GM18873 (cell line): ENCODE measurements at regions not wholly inside any gene's neighbourhood (a gene's known extent, or its start where the extent isn't known, plus 50 kb on each side); places are given as distances from the start of the nearest gene placed in this dataset.
"Not testable (repeated sequence)": the region's sequence is repeated elsewhere in the genome, so short reads cannot be mapped to it uniquely, and the experiment has no call there.

Experiments
- ATAC-seq: cut with Tn5 transposase; IDR thresholded peaks from one replicate; pipeline ENCODE4 v1.9.1; 2021; ENCODE audit warnings: mild to moderate bottlenecking, moderate library complexity, moderate number of reproducible peaks; ENCODE audit not compliant: unreplicated experiment, low FRiP score

DNA sequence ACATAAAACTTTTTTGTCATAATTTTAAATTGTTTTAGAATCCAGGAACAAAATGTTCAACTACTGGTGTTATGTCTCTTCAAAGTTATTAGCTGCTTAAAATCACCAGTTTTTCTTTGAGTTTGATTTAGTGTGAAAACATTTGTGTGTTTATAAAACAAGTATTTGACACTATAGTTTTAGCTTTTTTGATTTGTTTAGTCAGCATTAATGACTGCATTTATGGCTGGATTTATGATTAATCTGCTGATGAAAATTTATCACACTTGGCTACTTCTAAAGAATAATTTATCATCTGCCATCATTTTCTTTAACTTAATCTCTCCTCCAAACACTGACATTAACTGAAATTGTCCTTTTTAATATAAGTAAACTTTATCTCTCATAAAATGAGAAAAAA is 1465.9 kb upstream of the SLC10A2 start:
- ATAC-seq, result no peak

DNA sequence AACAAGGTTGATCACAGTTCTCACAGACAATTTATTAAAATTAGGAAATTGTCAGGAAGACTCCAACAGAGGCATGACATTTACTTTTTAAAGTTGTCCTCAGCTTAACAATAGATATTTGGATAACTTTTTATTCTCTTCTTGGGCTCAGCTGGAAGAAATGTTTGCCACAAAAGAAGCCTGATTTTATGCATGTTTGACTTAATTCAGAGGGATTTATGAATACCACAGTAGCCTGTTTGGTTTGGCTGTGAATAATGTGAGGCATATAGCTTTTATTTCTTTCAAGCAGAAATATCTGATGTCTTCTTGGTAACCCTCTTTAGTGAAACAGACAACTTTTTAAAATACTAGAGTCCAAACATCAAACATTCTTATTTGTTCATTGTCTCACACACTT is 1464.5 kb upstream of the SLC10A2 start:
- ATAC-seq, result no peak

DNA sequence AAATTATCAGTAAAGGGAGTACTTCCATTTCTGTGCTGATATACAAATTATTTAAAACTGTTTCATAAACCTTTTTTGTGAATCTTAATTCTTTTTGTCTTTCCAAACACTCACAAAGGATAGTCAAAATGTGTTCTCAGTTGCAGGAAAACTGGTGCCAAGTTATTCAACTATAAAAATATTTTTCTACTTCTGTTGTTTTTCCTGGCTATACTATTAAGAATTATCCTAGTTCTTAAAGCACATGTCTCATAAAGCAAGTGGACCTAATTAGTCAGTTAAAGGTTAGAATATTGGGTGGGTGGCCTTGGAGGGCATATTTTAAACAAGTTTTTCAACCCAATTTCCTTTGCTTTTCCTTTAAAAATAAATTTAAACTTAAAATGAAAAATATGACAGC is 1460.3 kb upstream of the SLC10A2 start:
- ATAC-seq, result no peak

DNA sequence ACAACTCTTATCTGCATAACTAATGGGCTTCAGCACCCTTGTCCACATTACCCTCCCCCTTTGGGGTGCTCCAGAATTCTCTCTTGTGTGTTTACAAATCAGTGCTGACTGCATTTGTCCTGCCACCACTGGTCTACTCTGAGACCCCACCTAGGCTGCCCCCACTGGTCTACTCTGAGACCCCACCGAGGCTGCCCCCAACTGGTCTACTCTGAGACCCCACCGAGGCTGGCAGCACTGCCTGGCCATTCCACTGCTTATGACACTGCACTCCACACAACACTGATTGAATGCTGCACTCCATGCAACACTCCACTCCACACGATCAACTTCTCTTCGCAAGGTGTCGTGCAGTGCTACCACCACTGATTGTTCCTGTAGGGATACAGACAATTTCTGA is 1459.2 kb upstream of the SLC10A2 start:
- ATAC-seq, result no peak

DNA sequence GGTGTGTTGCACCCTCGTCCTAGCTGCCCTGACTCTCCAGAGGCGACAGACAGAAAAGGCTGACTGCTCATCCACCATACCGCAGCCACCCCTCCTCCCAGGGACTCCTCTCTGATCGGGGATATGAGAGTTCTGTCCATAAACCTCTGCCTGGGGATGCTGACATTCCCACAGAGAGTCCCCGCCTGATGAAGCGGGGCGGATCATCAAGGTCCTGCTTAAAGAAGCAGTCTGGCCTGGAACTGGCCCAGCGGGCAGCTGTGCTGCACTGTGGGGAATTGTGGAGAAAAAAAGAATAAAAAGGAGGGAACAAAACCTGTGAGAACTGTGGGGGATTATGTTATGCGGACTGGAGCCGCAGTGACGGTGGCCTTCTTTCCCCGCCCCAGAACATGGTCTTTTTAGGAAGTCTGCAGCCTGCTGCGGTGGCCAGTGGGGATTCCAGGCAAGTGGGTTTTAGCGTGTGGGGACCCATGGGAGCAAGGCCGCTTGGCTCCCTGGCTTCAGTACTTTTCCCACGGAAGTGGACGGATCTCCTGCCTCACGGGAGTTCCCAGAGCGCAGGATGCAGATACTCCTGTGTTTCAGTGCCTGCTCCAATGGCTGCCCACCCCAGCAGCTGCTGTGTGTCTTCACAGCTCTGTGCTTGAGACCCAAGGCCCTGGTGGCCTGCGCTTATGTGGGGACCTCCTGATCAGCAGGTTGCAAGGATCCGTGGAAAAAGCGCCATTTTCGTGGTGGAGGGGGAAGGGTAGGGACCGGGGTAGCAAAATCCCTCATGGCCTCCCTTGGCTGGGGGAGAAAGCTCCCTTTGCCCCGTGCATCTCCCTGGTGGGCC is 1456.2 kb upstream of the SLC10A2 start:
- no peak for ATAC-seq

DNA sequence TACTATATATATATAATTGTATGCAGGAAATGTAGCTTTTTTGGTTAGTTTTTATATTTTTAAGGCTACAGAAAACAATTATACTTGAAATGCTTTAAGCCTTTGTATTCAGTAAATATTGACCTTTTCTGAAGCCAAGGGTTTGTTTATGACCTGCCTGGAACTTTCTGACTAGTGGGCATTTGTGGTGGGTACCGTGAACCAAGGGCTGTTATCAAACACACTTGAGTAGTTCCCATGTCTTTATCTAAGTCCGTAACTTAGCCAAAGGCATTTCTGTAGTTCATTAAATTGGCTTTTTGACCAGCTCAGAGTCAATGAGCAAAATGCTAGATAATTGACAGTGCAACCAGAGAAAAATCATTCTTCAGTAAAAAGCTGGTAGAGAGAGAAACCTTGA is 1444.2 kb upstream of the SLC10A2 start:
- no peak for ATAC-seq

DNA sequence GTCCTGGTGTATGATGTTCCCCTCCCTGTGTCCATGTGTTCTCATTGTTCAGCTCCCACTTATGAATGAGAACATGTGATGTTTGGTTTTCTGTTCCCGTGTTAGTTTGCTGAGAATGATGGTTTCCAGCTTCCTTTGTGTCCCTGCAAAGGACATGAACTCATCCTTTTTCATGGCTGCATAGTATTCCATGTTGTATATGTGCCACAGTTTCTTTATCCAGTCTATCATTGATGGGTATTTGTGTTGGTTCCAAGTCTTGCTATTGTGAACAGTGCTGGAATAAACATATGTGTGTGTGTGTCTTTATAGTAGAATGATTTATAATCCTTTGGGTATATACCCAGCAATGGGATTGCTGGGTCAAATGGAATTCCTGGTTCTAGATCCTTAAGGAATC is 1427.3 kb upstream of the SLC10A2 start:
- ATAC-seq, result not testable (repeated sequence)

DNA sequence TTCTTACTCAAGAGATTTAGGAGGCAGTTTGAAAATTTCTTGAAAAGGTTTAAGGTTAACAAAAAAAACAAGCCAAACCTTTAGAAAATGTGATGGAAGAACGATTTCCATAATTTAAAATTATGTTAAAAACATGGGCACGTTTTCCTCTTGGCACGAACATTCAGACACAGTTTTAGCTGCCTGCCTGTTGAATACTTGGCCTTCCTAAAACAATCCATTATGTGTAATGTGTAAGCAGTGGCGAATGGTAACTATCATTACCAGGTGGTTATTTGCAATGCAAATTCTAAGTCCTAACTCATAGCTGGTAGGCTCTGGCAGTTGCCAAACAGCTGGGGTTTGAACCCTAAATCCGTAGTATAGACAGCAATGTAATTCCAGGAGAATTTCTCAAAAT is 1425.7 kb upstream of the SLC10A2 start:
- no peak for ATAC-seq

DNA sequence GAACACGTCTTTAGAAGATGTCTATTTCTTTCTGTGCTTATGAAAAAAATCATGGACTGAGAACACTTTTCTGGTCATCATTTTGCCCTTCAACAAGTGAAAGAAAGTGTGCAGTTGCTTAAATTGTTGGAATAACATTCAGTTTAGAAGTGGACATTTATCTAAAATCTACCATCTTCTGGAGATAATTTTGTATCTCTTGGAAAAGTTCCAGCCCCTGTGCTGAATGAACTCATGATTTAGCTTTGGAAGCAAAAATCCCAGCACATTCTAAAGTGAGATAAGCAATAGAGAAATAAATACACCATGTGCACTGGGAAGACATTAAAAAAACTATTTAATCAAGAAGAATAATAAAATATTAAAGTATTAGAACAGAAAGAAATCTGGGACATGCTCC is 1420.8 kb upstream of the SLC10A2 start:
- no peak for ATAC-seq

DNA sequence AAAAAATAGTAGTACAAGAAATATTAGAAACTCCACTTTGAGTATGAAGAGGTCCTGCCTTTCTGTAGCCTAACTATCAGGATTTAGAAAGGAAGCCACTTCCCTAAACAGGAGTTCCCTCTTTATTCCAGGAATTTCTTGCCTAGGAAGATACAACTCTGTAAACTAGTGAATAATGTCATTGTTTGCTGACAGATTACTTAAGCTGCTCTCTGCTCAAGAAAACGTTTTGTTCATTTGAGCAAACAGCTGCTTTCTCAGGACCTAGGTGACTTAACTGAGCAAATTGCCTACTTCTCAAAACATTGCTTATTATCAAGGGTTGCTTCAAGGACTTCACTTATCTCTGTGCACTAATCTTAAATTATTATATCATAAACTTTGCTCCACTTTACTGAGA is 1419.4 kb upstream of the SLC10A2 start:
- no peak for ATAC-seq

DNA sequence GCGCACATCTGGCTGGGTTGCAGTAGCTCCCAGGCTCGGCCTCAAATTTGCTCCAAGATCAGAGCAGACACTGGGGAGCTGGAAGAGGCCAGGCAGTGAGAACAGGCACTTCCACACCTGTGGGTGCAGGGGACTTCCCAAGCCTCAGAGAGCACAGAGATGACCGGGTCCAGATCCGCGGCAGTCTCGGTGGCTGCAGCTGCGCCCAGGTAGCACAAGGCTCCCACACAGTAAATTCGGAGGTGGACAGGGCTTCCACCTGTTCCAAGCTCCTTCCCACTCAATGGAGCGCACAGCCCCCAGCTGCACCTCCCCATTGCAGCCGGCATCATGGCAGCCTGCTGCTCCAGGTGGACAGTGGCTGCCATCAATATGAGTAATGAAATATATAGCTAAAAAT is 1417.4 kb upstream of the SLC10A2 start:
- ATAC-seq, result no peak

DNA sequence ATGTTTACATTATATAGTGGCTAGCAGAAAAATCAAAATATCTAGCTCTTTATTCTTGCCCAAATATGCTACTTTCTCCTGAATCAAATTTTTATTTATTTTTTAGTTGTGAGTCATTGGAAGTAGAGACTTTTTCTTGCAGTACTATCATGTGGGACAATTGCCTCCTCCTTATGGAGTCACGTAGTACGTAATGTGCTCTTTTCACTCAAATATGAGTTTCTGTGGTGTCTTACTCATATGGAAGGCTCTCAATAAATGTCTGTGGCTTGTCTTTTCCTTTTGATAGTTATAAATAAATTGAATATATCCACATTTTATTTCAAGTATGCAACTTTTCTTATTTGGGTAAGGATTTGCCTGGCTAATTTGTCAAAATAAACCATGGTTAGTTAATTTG is 1411.0 kb upstream of the SLC10A2 start:
- ATAC-seq, result no peak

DNA sequence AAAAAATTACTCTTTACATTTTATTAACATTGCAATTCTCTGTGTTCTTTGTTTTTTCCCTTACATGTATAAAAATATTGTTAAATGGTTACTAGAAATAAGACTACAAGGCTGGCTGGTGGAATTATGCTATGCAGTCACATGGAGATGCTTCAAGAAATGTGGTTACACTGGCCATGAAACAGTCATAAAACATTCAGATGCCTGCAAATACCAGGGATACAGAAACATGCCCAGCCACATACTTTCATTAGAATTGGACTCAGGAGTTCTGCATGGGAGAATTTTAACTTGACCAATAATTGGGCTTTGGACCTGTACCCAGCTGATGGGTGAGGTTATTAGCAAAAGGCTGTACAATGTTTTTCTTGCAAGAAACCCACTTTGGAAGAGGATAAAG is 1407.7 kb upstream of the SLC10A2 start:
- no peak for ATAC-seq

DNA sequence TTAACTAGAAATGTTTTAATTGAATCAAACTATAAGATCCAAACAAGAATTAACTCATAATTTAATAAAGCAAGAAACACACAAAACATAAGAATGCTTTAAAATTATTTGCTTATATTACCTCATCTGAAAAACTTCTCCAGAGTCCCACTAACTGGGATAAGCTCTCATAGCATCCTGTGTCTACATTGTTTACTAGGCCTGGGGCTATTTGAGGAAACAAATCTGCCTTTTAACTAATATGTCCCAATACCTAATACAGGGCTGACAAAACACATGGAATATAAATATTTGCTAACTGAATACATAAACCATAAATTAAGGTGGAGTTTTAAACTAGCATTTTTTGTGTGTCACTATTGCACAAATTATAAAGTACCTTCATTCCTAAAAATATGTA is 1399.8 kb upstream of the SLC10A2 start:
- ATAC-seq, result no peak

DNA sequence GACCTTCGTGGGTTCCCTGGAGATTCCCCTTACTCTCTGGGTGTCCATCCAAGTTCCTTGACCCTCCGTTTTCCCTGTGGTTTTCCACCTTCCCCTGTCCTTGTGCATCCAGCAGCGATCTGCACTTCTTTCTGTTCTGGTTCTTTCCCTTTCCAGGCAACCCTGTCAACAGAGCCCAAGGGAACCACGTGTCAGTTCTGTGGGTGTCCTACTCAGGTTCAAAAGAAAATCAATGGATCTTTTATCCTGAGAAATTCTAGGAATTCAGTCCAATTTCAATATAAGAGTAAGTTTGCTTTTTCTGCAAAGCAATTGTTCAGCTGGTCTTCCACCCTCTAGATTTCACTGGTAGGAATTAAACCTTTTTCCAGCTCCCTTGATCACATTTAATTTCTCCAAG is 1394.8 kb upstream of the SLC10A2 start:
- no peak for ATAC-seq

DNA sequence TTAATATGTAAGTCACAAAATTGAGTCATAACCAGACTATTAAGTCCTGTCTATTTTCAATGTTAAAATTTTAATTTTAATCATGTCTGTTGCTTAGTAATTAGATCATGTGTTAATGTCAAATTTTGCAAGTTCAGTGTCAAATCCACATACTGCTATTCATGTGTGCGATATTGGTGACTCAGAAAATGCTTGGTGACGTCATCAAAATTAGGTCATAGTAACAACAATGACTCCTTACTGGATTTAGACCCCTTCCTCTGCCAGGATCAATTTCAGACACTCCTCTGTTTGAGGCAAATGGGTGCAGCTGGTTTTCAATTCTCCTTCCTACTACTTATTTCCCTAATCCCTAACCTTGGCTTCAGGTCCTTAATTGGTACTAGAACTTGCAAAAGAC is 1394.3 kb upstream of the SLC10A2 start:
- ATAC-seq, result no peak

DNA sequence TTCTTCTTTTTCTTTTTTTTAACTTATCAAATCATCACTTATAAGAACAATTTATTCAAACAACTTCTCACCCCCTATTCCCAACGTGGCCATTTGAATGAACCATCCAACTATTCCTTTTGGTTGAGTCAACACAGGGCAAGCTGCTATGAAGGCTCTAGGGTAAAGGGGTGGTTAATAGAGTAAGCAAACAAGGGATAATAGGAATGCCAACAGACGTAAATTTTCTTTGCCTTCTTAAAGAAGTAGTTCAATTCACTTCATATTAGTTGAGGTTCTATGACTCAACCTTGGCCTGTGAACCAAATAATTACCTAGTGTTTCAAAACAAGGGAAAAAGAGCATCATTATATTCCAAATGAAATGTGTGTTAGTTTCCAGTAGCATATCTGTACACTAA is 1383.8 kb upstream of the SLC10A2 start:
- no peak for ATAC-seq

DNA sequence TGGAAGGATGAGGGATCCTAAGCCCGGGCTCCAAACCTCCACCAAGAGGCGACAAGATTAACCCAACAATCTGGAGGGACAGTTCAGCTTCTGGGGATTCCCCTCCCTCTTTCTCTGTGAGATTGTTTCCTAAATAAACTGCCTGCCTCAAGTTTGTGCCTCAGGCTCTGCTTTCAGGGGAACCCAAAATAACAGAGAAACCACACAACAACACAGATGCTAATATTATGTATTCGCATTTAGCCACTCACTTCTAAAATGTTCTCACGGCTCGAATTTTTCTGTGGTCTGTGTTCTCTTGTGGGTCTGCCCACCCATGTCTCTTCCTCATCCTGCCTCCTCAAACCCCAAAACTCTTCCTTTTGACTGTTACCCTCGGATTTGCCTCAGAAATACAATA is 1381.1 kb upstream of the SLC10A2 start:
- no peak for ATAC-seq

DNA sequence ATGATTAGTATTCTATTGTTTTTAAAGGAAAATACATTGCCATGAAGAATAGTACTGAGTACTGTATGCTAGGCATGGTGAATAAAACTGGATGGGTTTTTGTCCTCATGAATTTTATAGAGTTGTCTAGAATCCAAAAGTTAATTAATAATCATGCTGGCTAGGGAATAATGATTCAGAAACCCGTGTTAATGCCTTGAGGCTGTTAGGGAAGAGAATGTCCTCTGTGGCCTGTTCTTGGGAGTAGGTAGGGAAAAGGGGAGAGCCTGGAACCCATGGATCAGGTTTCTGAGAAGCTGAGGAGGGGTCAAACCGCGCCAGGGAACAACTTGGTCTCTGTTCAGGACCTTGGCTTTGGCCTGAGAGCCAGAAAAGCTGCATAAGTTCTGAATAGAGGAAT is 1376.3 kb upstream of the SLC10A2 start:
- no peak for ATAC-seq

DNA sequence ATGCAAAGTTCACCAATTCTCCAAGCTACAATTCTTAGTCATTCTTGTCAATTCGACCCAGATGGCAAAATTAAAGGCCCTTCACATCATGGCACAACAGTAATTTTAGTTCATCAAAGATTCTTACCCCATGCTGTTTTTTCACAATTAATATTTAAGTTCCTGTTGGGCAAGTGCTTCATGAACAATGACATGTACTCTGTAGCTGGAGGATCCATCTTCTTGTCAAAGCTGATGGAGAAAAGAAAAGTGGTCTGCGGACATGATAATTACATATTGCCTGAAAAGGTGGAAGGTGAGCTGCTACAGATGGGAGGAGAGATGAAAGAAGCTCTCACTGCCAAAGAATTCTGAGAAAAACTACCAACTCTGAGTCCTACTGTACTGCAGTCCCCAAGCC is 1370.3 kb upstream of the SLC10A2 start:
- ATAC-seq, result no peak

DNA sequence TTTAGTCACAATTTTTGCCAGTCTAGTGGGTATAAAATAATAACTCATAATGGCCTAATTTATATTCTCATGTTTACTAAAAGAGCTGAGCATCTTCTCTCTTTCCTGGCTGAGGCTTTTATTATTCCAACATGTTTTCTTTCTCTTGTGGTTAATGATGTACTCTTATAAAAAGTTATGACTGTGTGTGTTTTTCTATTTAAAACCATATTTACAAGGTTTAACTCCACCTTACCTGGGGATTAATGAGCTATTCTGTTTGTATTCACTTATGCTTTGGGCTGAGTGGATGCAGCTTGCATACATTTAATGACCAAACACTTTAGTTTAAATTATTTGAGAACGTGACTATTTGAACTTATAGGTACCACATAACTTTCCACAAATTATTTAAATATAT is 1365.7 kb upstream of the SLC10A2 start:
- no peak for ATAC-seq

DNA sequence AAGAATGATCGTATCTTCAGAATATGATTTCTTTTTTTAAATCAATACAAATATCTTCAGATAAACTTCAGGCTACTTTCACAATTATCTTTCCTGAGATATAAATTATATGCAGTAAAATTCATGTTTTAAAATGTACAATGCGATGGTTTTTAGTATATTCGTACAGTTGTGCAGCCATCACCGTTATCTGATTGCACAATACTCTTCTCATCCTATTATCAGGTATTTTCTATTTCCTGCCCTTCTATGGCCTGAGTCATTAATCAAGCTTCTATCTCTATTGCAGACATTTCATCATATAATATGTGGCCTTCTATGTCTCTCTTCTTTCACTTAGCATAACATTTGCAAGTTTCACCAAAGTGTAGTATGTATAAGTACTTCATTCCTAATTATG is 1360.2 kb upstream of the SLC10A2 start:
- no peak for ATAC-seq

DNA sequence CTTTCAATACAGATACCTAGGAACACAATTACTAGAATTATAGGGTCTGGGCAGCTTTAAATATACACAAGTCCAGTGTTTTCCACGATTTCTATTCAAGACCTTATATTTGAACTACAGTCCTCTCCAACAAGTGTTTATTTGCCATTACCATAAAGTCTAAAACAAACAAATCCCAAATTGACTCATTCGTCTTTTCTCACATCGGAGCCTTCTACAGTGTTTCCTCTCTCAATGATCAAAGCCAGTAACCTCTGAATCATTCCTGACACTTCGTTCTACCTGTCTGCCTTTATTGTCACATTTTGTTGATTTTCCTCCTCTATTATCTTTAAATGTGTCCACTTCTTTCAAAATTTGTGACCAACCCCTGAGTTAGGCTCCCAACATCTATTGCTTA is 1356.5 kb upstream of the SLC10A2 start:
- no peak for ATAC-seq
